ENCODE measurements at regions not wholly inside any gene's neighbourhood (a gene's known extent, or its start where the extent isn't known, plus 50 kb on each side); places are given as distances from the start of the nearest gene placed in this dataset.

DNA sequence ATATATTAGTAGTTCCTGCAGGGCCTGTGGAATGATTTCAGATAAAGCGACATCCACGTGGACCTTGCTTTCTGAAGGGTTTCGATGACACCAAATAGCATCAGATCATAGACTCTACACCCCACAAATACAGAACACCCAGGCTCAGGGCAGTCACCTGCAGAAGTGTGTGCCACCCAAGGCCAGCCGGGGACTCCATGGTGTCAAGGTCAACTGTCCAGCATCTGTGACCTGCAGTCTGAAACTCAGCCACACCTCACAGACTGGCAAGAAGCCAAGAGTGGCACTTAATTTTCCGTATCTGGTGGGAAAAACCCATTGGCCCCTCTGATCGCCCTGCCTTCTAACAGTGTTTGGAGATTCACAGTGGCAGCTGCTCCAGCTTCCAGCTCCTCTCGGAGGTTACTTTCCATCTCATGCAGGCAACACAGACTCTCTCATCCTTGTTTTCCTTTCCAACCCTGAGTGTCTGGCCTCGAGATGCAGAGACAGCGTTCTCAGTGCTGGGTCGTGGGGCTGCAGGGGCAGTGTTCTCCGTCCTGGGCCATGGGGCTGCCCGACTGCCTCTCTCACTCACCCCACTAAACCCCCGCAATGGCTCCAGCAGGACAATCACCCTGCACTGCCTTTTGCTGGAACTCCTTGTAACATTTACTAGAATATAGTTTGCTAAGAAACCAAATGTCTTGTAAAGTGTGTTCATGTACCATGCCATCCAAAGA is 221.9 kb downstream of the IRX2 start:
- DNase-seq: no peak

DNA sequence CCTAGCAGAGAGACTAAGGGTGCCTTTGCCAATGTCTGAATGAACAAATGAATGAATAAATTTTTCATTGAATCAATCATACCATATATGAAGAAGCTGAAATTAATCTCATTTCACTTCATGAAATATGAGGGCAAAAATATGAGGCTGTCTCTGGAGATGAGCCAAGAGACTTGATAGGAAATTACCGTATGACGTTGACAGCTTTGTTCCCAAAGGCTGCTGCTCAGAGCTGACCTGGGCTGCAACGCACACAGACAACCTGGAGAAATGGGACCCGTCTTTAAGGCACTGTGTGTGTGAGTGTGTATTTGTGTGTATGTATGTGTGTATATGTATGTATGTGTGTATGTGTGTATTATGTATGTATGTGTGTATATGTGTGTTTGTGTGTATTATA is 226.1 kb downstream of the IRX2 start:
- no peak for DNase-seq

DNA sequence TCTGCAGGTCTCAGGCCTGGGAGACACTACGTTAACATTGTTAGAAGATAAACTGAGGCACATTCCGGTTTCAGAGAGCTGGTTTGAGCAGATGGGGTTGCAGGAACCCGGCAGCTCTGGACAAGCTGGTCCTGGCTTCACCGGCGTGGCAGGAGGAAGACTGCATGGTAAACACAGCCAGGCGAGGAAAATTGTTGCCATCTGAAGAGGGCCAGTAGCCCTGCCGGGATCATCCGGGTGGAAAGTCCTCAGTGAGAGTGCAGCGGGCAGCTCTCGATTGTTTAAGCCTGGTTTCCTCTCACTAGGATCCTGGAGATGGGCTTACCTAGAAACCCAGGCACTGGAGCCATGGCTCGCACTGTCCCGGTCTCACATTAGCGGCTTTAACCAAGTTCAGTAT is 226.9 kb downstream of the IRX2 start:
- DNase-seq: no peak

DNA sequence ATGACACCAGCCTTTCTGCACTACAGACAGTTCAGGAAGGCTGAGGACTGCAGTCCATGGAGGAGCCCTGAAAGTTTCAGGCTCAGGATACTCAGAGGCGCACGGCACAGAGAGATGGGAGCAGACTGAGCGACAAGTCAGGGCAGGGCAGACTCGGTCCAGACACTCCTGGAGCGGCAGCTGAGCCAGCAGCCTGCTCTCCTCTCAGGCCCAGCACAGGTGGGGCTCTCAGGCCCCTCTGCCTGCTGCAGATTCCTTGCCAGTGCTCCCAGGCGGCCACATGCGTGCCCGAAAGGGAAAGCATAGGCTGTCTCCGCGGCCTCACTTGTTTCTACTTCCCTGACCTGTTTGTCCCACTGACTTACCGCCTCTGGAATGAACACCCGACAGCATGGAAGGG is 228.3 kb downstream of the IRX2 start:
- DNase-seq: no peak

DNA sequence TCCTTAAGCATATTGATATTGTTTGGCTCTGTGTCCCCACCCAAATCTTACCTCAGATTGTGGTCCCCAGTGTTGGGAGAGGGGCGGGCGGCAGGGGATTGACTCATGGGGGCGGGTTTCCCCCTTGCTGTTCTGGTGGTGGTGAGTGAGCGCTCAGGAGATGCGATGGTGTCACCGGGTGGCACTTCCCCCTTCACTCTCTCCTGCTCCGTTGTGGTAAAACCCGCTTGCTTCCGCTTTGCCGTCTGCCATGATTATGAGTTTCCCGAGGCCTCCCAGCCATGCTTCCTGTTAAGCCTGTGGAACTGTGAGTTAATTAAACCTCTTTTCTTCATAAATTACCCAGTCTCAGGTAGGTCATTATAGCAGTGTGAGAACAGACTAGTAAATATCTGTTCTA is 229.1 kb downstream of the IRX2 start:
- no peak for DNase-seq

DNA sequence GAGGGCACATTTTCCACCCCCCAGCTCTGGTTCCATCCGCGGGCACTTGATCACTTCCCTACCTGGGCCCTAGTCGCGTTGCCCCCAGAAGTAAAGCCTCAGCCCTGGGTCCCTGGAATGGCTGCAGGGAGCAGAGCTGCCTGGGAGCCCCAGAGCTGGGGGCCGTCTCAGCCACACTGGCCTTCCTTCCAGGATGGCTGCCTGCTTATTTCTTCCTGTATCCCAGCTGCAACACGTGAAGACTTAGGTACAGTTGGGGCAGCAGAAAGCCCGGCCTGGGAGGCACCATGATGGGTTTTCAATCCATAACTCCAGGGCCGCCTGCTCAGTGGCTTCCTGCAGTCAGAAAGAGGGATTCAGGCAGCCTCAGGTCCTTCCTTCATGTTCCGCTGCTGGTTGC is 232.3 kb downstream of the IRX2 start:
- no peak for DNase-seq

DNA sequence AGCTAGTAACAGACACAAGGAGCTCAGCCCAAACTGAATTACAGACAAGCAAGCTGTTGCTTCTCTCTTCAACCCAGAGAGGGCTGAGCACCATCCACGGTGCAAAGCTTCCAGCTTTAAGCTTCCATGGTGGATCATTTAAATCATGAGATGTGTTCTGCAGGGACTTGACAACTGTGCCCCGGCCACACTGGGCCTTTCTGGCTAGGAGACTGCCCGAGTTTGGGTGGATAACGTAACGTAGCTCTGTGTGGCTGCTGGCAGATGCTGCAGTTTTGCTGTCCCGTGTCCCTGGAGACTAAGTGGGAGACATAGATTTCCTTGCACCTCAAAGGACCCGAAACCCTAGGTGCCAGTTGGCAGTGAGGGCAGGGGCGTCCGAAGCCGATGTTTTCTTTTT is 234.0 kb downstream of the IRX2 start:
- no peak for DNase-seq

DNA sequence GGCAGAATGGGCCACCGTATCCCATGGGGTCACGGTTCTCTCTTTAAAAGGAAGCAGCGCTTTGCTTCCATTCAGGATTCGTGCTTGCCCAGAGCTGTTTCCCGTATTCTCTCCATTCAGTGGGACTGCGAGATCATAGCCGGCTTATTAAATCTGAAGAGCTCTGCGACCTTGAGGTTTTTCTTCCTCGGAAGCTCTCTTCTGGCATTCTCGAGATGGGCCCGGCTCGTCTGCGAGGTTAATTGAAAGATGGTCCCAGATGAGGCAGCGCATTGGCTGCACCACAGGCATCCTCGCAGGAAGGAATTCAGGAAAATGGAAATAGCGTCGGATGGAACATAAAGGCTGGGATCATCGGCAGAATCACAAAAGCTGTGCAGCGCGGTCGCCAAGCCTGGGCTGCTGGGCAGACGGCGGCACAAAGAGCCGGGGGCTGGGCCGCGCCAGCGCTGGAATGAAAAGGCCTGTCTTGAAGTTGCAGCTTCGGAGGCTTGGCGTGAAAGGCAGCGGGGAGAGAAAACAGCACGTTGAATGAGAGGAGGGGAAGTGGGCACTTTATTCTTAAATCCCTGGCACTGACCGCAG is 236.2 kb downstream of the IRX2 start:
- no peak for DNase-seq

DNA sequence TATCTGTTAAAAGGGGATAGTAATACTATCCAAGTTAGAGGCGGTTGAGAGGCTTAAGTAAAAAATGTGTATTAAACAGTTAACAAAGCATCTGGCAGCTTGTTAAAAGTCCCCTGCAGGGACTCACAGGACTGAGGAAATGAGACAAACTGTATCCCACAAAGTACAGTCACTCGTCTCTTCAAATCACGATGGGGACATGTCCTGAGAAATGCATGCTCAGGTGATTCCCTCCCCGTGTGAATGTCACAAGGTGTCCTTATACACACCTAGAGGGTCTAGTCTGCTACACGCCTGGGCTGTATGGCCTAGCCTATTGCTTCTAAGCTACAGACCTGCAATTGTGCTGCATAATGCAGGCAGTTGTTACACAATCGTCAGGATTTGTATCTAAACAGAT is 237.0 kb downstream of the IRX2 start:
- no peak for DNase-seq

DNA sequence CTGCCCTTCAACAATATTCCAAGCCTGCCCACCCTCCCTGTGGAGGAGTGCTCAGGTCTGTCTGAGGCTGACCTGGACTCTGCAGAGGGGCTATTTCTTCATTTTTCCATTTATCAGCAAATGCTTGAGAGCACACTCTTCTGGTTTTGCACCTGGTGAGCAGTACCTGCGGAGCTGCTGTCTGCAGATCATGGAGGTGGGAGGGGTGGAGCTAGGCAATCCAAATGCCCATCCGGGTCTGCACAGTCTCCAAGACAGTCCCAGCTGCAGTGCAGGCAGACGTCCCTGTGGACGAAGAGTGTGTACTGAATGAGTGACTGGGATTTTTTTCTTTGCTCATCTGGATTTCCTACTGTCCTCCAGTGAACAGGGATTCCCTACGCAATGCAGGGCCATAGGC is 239.8 kb downstream of the IRX2 start:
- DNase-seq: no peak

DNA sequence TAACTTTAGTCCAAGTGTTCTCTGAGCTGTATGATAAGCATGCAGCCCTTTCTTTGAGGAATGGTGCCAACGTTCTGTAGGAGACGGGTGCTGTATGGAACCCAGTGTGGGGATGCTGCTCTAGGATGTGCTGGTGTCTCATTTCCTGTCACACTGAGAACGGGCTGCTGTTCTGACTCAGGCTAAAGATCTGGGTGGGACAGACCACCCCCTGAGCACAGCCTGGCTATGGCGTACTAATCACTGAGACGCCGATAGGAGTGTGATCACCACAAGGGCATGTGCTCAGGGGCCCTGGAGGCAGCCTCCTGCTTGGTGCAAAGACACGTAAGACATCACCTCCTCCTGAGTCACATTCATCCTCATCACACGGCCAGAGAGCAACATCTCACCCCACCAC is 240.4 kb downstream of the IRX2 start:
- DNase-seq: no peak

DNA sequence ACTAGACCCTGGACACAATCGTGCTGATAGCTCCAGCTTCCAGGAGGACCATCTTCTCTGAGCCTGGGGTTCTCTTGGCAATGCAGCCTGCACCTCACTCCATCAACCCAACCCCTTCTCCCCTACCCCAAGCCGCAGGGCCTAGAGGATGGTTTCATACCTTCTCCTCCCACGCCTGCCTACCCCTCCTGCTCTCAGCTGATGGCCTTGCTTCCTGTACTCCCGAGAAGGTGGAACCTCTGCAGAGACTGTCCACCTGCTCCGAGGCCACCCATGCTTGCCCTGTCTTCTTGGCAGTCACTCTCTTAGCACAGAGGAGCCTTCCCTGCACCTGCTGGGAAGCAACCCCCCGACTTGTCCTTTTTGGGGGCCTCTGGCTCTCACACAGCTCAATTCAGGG is 241.9 kb downstream of the IRX2 start:
- no peak for DNase-seq

DNA sequence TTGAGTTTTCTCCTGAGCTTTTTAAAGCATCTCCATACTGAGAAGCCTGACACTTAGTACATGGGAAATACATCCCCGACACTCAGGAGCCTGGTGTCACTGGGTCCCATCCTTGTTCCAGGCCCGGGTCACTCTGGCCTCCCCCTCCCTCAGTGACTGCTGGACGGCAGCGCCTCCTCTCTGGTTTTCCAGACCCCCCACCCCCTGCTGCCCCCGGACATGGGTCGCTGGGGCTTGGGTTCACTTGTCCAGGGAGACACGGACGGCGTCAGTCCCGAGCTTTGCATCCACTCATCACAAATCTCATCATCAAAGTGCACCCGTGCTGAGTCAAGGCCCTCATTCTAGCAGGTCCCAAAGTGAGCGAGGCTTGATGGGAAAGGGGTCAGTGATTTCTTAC is 243.0 kb downstream of the IRX2 start:
- DNase-seq: no peak

DNA sequence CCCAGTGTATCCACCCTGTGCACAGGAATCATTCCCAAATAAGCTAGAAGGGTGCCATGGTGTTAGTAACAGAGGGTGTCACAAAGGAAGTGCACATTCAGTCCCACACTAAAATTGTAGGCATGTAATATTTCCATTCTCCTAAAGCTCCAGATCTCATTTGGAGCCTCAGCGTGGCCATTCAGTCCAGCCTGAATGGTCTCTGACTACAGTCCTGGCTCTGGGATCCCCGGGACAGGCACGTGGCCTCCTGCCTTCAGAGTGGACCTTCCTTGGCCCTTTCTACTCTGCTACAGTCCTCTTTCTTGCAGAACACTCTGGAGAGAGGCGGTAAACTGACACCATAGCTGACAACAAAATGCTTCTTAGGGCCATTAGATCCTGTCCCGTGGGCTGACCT is 243.9 kb downstream of the IRX2 start:
- DNase-seq: no peak

DNA sequence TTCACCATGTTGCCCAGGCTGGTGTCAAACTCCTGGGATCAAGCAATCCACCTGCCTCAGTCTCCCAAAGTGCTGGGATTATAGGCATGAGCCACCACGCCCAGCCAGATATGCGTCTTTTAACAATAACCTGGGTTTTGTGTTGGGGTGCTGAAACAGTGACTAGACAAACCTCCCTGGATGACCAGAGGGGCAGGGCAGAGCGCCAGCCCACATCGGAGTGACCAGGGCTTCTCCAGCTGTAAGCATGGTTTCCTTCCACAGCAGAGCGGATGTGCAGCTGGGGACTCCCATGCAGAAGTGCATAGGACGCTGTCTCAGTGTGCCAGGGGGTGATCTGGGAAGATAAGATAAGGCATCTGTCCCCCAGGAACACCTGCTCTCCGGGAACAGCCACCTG is 244.9 kb downstream of the IRX2 start:
- DNase-seq: no peak

DNA sequence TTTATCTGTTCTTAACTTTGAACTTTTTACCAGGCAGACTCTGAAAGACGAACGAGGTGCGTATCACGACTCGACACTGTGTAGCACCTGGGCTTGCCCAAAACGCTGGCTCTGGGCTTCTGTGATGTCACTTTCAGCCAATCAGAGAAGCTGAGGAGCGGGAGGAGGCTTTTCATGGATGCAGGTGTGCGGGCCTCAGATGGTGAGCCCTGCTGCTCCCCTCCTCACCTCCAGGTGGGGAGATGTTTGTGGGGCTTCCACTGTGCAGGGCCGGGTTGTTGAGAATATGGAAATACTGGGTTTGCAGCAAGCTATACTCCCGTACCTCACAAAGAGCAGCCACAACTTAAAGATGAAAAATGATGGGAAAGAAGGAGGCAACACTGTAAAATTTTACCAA is 246.3 kb downstream of the IRX2 start:
- DNase-seq: no peak

DNA sequence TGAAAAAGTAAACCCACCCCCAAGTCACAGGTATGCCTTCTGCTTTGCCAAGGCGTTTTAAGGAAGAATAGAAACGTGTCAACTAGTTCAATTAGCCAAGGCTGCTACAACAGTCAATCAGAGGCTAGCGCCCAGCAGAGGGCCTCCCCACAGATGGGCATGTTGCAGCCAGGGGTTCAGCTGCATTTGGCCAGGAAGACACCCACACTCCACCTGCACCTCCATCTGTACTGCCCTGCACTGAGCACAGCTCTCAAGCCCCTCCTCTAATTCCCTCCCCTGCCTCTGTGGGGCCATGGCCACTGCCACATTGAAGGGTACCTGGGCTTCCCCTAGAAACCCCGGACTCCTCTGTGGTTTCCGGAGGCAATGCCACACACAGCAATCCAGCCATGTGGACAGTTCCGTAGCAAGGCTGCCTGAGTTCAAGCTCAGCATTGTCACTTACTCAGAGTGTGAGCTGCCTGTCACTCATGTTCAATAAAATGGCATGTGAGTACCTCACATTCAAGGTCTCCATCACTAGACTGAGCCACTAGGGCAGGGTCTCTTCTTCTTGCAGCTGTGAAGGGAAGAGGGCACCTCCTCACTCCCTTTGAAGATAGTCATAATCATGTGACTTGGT is 248.4 kb downstream of the IRX2 start:
- DNase-seq: no peak

DNA sequence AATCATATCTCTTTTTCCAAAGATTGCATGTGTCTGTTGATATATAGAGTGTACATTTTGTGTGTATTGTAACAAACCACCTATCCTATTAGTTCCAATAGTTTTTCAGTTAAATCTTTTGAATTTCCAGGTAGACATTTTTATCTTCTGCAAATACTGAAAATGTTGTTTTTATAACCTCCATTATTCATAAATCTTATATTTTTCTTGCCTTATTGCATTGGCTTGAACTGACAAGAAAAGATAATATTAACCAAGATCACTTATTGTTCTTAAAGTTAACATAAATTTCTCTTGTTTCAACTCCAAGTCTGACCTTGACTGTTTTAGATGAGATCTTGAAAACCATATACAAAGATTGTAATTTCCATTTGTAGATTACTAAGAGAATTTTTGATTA is 251.6 kb downstream of the IRX2 start:
- no peak for DNase-seq

DNA sequence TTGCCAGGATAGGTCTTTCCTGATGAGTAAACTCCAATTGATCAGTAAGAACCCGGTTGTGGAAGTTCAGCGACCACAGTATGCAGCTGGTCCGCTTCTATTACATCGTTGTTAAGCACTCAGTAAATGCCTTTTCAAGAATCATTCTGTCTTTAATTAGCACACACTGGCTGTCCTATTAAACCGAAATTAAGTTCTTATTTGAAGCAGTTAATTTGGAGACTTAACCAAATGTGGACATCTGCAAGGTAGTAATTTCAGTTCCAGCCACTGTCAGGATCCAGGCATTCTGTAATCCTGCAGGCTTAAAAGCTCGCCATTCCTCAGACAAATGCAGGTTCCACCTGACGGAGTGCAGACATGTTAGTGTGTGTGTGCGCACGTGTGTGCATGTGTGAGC is 254.6 kb downstream of the IRX2 start:
- no peak for DNase-seq

DNA sequence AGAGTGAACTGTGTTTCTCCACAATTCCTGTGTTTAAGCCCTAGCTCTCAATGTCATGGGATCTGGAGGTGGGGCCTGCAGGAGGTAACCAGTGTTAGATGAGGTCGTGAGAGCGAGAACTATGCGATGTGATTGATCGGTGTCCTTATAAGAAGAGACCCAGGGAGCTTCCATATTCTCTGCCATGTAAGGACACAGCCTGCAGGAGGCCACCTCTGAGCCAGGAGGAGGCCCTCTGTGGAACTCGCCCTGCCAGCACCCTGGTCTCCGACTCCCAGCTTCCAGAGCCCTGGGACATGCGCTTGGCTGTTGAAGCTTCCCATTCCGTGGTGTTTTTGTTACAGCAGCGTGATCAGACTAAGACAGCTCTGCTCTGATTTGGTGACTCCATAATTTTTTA is 255.4 kb downstream of the IRX2 start:
- DNase-seq: no peak

DNA sequence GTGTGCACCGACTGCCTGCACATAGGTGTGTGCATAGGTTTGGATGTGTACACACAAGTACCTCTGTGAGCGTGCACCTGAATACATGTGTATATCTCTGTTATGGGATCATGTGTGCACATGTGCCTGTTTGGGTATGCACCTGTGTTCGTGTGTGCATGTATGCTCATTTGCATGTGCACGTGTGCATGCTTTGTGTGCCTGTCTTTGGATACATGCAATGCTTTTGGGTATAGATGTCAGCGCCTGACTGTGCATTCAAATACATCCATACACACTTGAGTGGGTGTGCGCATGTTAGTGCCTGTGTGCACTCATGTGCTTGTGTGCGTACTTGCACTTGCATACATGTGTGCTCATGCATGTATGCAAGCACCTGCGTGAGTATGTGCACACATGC is 258.1 kb downstream of the IRX2 start:
- DNase-seq: no peak

DNA sequence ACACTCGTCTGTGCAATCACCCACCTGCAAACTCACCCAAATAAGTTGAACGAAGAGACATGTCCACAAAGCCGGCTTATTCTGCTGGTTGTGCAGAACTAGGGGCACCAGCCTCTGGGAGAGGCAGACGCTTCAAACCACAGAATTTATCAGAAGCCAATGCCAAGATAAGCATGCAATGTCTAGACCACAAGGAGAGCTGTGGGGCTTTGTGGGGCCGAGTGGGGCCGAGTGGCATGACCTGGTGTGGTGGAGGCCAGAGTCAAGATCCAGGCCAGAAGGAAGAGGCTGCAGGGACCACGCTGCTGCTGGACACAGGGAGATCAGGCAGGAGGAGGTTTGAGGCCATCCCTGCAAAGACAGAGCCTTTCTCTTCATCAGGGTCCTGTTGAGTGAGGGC is 259.0 kb downstream of the IRX2 start:
- DNase-seq: no peak

DNA sequence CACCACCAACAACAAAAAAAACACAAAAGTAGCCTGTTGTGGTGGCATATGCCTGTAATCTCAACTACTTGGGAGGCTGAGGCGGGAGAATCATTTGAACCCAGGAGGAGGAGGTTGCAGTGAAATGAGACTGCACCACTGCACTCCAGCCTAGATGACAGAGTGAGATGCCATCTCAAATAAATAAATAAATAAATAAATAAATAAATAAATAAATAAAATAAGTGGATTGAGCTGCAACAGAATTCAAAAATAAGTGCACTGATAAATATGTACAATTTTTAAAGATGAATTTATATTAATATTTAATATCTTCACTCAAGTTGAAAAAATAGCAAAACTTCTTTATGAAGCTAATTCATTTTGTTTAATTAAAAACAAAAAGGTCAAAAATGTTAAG is 259.6 kb downstream of the IRX2 start:
- DNase-seq: no peak

DNA sequence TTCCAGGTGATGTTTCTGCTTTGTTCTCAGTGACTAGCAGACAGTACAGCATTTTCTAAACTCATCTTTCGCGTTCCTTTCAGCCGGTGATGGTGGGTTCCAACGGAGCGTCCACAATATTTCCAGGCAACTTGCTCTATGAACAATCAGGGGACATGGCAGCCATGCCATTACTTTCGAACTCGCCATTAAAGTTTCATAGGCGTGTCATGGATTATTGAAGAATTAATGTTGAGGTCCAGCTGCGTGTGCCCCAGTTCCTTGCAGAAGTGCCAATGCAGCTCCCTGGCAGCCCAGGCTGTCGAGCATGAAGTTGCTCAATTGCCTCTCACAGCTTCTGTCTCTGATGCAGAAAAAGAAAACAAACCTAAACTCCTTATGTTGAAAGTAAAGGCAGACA is 262.2 kb downstream of the IRX2 start:
- no peak for DNase-seq

DNA sequence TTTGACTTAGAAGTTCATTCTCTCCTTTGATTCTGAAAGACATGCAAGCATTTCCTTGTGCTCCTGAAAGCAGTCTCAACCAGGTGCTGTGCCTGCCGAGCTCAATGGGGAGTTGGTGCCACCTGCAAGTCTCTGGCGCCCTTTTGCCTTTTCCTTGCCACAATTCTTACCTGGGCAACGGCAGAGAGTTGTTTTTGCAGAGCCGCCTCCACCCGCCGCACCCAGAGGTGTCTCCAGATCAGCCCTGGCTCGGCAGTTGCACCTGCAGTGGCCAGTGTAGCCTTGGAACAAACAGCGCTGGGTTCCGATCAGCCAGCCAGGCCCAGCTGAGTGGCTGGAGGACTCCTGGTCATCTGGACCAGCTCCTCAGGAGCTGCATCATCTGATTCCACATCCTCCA is 262.9 kb downstream of the IRX2 start:
- no peak for DNase-seq
